ENCODE measurements at regions not wholly inside any gene's neighbourhood (a gene's known extent, or its start where the extent isn't known, plus 50 kb on each side); places are given as distances from the start of the nearest gene placed in this dataset.

- DNase-seq (ENCODE audit: low read depth), result no peak
Measured at GRCh38 chrX:143095321-143095720, 69.6 kb downstream of the SPANXN4 start.

GRCh38 chrX:143094417-143095023, 68.8 kb downstream of the SPANXN4 start:
- TF ChIP-seq CTCF (conservative IDR thresholded peaks at IDR 0.05; ENCODE audit: low read depth, low read length), result no peak
- no peak overlapping the region for H3K4me3 ChIP-seq (ENCODE audit: low read length)
- no peak for DNase-seq (ENCODE audit: low read depth)

More at GRCh38 chrX:143095321-143095720, 69.6 kb downstream of the SPANXN4 start:
- H3K4me3 ChIP-seq (ENCODE audit: low read length), result no peak overlapping the region
- no peak for TF ChIP-seq CTCF (conservative IDR thresholded peaks at IDR 0.05; ENCODE audit: low read depth, low read length)

All from retinal pigment epithelial cell (primary cell).